Prostate gland (tissue), 2 donors: ENCODE measurements at regions not wholly inside any gene's neighbourhood (a gene's known extent, or its start where the extent isn't known, plus 50 kb on each side); places are given as distances from the start of the nearest gene placed in this dataset.

Source experiments
- DNase-seq: peaks from one replicate; pipeline ENCODE4 v3.0.0-alpha.2; 2019; ENCODE audit warnings: low spot score
- H3K27ac ChIP-seq, 2 donors: fragments of 200-600 bp; sonication (generic); 2 replicates each; pipeline ENCODE4 v1.5.1; 2017 to 2019
- H3K27me3 ChIP-seq: fragments of 200-600 bp; sonication (generic); replicated peaks from 2 replicates; pipeline ENCODE4 v1.5.1; 2019; ENCODE audit not compliant: insufficient read depth
- H3K36me3 ChIP-seq, 2 donors: fragments of 200-600 bp; sonication (generic); 1 replicate in 1 of 2; 2 replicates in 1 of 2; pipeline versions ENCODE4 v1.5.1 to v1.8.1; 2017 to 2019
- H3K4me1 ChIP-seq: fragments of 200-600 bp; sonication (generic); replicated peaks from 2 replicates; pipeline ENCODE4 v1.5.1; 2019
- H3K4me3 ChIP-seq, 2 donors: fragments of 200-600 bp; sonication (generic); 2 replicates each; pipeline ENCODE4 v1.5.1; 2017 to 2019
- H3K9me3 ChIP-seq: fragments of 200-600 bp; sonication (generic); 2 replicates; pipeline ENCODE4 v1.5.1; 2017
- POLR2A ChIP-seq: fragments of 450-650 bp; IDR thresholded peaks from one replicate; pipeline ENCODE4 v1.6.1; 2016; ENCODE audit warnings: antibody characterized with exemption, mild to moderate bottlenecking
- POLR2AphosphoS5 ChIP-seq: sonication (generic); formaldehyde crosslinking; IDR thresholded peaks from one replicate; pipeline ENCODE4 v1.6.1; 2017; ENCODE audit warnings: antibody characterized with exemption
- WGBS: methylation state at CpG from one replicate; pipeline ENCODE4 v1.1.5; 2018; 5-methylcytosine and 5-hydroxymethylcytosine counted together
- intact Hi-C: fragments of 100-400 bp; cut with DNase I; formaldehyde crosslinking; loops from one replicate; pipeline ENCODE4 v1.14.2; 2022
- TF ChIP-seq, protein P1 (sequence below), 4 experiments: fragments of 200-600 bp in 2 of 4; fragments of 450-650 bp in 2 of 4; sonication (generic) in 2 of 4; IDR thresholded peaks; 1 replicate in 3 of 4; 2 replicates in 1 of 4; pipeline ENCODE4 v1.5.1; 2016 to 2019; ENCODE audit warnings: antibody characterized with exemption in 4 of 4, mild to moderate bottlenecking in 2 of 4, moderate library complexity in 2 of 4

DNA sequence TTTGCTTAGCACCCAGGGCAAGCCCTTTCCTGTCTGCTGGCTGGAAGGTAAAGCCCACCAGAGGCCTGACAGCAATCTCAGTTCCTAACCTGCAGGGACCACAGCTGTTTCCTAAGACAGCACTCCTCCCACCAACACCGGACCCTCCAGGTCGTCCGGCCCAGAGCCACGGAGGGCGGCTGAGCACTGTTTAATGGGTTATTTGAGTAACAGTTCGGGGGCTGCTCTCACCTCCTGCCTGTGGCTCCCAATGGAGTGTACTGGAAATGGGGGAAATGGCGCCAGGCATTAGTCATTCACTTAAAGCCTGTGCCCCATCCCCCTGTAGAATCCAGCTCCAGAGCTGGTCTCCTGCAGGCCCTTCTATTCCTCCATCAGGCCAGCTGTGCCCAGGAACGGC is 81.6 kb upstream of the ADRA2C start:
- Histone ChIP-seq H3K4me1 (no peaks in the 10 kb centered on the region), H3K36me3 (no peaks in the 10 kb centered on the region), H3K4me3 (no peak overlapping the region), H3K27me3 (no peaks in the 10 kb centered on the region), H3K9me3 (no peaks in the 10 kb centered on the region), H3K27ac (no peak overlapping the region)
- TF ChIP-seq POLR2A (no peak), POLR2AphosphoS5 (no peak)
- TF ChIP-seq, protein P1, sequence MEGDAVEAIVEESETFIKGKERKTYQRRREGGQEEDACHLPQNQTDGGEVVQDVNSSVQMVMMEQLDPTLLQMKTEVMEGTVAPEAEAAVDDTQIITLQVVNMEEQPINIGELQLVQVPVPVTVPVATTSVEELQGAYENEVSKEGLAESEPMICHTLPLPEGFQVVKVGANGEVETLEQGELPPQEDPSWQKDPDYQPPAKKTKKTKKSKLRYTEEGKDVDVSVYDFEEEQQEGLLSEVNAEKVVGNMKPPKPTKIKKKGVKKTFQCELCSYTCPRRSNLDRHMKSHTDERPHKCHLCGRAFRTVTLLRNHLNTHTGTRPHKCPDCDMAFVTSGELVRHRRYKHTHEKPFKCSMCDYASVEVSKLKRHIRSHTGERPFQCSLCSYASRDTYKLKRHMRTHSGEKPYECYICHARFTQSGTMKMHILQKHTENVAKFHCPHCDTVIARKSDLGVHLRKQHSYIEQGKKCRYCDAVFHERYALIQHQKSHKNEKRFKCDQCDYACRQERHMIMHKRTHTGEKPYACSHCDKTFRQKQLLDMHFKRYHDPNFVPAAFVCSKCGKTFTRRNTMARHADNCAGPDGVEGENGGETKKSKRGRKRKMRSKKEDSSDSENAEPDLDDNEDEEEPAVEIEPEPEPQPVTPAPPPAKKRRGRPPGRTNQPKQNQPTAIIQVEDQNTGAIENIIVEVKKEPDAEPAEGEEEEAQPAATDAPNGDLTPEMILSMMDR (IDR thresholded peaks at IDR 0.05), result no peak
- WGBS, result 81% methylated on average over 8 of the region's 8 CpGs
- DNase-seq, result no peak
- intact Hi-C loops, result no loop called here

DNA sequence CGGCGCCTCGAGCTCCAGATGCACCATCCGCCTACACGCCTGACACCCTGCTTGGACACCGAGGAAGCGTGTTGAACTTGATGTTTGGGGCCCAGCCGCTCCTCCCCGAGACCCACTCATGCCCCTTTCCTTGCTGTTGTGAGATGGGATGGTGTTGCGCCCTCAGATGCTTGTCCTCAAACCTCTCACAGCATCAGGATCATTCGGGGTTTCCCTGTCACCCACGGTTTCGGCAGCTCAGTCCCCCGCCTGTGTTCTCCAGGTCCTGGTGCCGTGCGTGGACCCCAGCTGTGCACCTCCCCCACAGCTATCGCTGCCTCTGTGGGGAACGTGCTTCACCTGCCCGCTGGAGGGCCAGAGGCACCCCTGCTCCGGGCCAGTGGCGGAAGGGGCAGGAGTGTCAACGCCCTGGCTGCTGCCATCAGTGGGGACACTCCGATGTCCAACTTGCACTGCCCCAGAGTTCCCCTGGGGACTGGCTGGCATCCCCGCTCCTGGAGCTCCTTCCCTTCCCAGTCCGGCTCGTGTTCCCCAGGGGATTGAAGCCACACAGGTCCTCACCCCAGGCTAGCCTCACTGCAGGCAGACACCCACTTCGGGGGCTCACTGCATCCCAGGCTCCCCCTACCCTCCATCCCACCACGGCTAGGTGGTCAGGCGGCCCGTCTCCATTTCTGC is 82.3 kb upstream of the ADRA2C start:
- Histone ChIP-seq H3K36me3 (no peaks in the 10 kb centered on the region), H3K9me3 (no peaks in the 10 kb centered on the region), H3K4me3 (no peak overlapping the region), H3K27ac (no peak overlapping the region), H3K4me1 (no peaks in the 10 kb centered on the region), H3K27me3 (no peaks in the 10 kb centered on the region)
- TF ChIP-seq POLR2A (no peak), POLR2AphosphoS5 (no peak)
- TF ChIP-seq, protein P1 (IDR thresholded peaks at IDR 0.05), result no peak
- intact Hi-C loops, result no loop called here
- DNase-seq, result no peak
- WGBS, result 90% methylated on average over 25 of the region's 30 CpGs

DNA sequence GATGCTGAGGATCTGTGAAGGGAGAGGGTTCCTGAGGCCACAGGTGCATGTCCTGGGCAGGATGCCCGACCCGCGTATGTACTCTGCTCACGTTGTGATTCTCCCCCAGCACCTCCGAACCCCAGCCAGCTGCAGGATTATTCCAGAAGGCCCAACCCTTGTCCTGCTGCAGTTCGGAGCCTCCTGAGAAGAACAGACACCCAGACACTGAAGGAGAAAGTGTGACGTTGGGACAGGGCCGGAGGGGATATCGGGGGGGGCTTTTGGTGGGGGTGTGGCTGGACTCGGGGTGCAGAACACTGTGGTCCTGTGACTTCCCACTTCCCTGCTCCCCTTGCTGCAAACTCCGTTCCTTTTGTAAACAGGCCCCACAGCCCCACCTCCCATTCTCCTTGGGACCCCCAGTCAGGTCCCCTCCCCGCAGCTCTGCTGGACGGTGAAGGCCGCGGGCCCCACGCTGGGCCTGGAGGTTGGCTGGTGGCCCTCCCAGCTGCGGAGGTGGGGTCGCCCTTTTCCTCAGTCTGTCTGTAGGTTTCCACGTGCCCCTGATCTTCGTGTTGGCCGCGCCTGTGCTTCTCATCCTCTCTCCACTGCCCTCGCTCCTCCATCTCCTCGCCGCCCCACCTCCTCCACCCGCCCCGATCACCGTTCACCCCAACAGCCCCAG is 83.0 kb upstream of the ADRA2C start:
- WGBS, result 86% methylated on average over 28 of the region's 28 CpGs
- H3K27me3 ChIP-seq, result no peaks in the 10 kb centered on the region
- no peak overlapping the region for H3K27ac ChIP-seq
- no peaks in the 10 kb centered on the region for H3K4me1 ChIP-seq
- TF ChIP-seq, protein P1 (IDR thresholded peaks at IDR 0.05), result no peak
- TF ChIP-seq POLR2A, result no peak
- H3K4me3 ChIP-seq, result no peak overlapping the region
- no peaks in the 10 kb centered on the region for H3K36me3 ChIP-seq
- DNase-seq, result no peak
- H3K9me3 ChIP-seq, result no peaks in the 10 kb centered on the region
- intact Hi-C loops, result no loop called here

DNA sequence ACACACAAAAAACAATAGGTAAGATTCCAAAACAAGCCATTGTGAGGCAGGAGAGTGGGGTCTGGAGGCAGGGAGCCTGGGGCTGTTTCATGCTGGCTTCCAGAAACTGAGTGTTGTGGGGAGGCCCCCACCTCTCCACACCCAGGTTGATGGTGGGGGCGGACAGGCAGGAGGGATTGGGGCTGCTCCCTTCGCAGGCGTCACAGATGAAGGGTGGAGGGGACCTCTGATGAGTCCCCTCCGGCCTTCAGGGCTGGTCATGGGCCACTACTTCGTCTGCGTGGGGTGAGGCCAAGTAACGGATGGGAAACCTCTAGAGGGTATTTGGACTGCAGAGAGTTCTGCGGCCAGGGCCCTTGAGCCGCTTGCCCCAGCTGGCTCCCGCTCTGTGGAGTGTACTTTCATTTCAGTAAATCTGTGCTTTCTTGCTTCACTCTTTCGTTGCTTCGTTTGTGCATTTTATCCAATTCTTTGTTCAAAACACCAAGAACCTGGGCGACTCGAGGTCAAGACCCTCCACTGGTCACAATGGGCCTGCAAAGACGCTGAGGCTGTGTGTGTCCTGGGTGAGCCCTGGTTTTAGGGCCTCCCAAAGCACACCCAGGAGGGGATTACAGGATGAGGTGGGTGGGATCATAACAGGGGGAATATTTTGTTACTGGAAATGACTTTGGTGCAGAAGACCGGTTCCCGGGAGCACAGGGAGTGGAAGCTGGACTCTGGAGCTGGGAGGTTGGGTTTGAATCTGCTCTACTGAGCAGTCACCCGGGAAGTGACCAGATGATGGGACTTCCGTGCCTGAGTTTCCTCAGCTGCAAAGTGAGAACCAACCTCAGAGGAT is 83.7 kb upstream of the ADRA2C start:
- Histone ChIP-seq H3K27me3 (no peaks in the 10 kb centered on the region), H3K9me3 (no peaks in the 10 kb centered on the region), H3K4me1 (no peaks in the 10 kb centered on the region), H3K27ac (no peak overlapping the region), H3K4me3 (no peak overlapping the region), H3K36me3 (no peaks in the 10 kb centered on the region)
- 87% methylated on average over 19 of the region's 19 CpGs for WGBS
- DNase-seq, result no peak
- TF ChIP-seq POLR2AphosphoS5 (no peak), POLR2A (no peak)
- TF ChIP-seq, protein P1 (IDR thresholded peaks at IDR 0.05), result no peak
- intact Hi-C loops, result no loop called here
